B cell (primary cell): ENCODE measurements at regions not wholly inside any gene's neighbourhood (a gene's known extent, or its start where the extent isn't known, plus 50 kb on each side); places are given as distances from the start of the nearest gene placed in this dataset.

Experiments
- ATAC-seq: fragments of 200-7000 bp; cut with Tn5 transposase; one replicate; pipeline ENCODE4 v1.10.0; 2021; ENCODE audit warnings: low read depth, mild to moderate bottlenecking, moderate number of reproducible peaks, moderate library complexity
- CTCF ChIA-PET: fragments of 350-600 bp; sonication (Branson Sonifier 250); formaldehyde crosslinking; loops from one replicate; lab custom pipeline; 2021; ENCODE audit warnings: antibody characterized with exemption, inconsistent platforms; lab: Charles Lee
- POLR2A ChIA-PET: fragments of 350-600 bp; sonication (Branson Sonifier 250); formaldehyde crosslinking; loops from one replicate; lab custom pipeline; 2021; ENCODE audit warnings: antibody characterized with exemption; lab: Charles Lee
- DNase-seq: peaks from one replicate; pipeline ENCODE4 v3.0.0; 2013
- H2AFZ ChIP-seq: 2 replicates; pipeline ENCODE4 v1.6.1; 2012; ENCODE audit warnings: mild to moderate bottlenecking, low read depth, low read length; ENCODE audit not compliant: insufficient read depth, poor library complexity, severe bottlenecking
- H3K27ac ChIP-seq, 2 donors: 1 replicate in 1 of 2; 2 replicates in 1 of 2; pipeline ENCODE4 v1.5.1; 2012 to 2013; ENCODE audit warnings: low read length in 2 of 2, mild to moderate bottlenecking in 2 of 2, moderate library complexity in 1 of 2
- H3K27me3 ChIP-seq, 4 experiments: fragments of 200-600 bp in 1 of 4; sonication (generic) in 1 of 4; replicated peaks in 1 of 4; 1 replicate in 2 of 4; 2 replicates in 2 of 4; pipeline versions ENCODE4 v1.6.1 to v1.7.0; 2013 to 2016; ENCODE audit warnings: low read length in 3 of 4, mild to moderate bottlenecking in 2 of 4, mixed read lengths in 1 of 4, moderate library complexity in 1 of 4; ENCODE audit not compliant: insufficient read depth in 4 of 4, control insufficient read depth in 3 of 4; ENCODE audit errors: control extremely low read depth in 1 of 4
- H3K36me3 ChIP-seq, 2 experiments: replicated peaks in 1 of 2; 1 replicate in 1 of 2; 2 replicates in 1 of 2; pipeline versions ENCODE4 v1.6.1 to v1.7.1; 2013; ENCODE audit warnings: low read length in 1 of 2; ENCODE audit not compliant: insufficient read depth in 2 of 2, control insufficient read depth in 1 of 2; ENCODE audit errors: control extremely low read depth in 1 of 2, extremely low read depth in 1 of 2
- H3K4me1 ChIP-seq, 2 donors: fragments of 200-600 bp in 1 of 2; sonication (generic) in 1 of 2; 1 replicate in 1 of 2; 2 replicates in 1 of 2; pipeline versions ENCODE4 v1.5.1 to v1.6.1; 2013 to 2017; ENCODE audit warnings: low read length in 2 of 2; ENCODE audit not compliant: control insufficient read depth in 2 of 2, insufficient read depth in 2 of 2
- H3K4me2 ChIP-seq: replicated peaks from 2 replicates; pipeline ENCODE3; 2012; ENCODE audit warnings: mild to moderate bottlenecking, low read depth, low read length; ENCODE audit not compliant: poor library complexity, severe bottlenecking
- H3K4me3 ChIP-seq, 5 experiments: fragments of 200-600 bp in 1 of 5; sonication (generic) in 1 of 5; 1 replicate in 3 of 5; 2 replicates in 2 of 5; pipeline versions ENCODE4 v1.5.1 to v1.7.0; 2011 to 2016; ENCODE audit warnings: low read length in 4 of 5, mild to moderate bottlenecking in 4 of 5, low read depth in 2 of 5, control low read depth in 1 of 5, moderate library complexity in 1 of 5; ENCODE audit not compliant: insufficient read depth in 1 of 5; ENCODE audit errors: control extremely low read depth in 1 of 5, extremely low read depth in 1 of 5
- H3K79me2 ChIP-seq: fragments of 200-600 bp; sonication (generic); one replicate; pipeline ENCODE4 v1.6.0; 2016; ENCODE audit warnings: low read length; ENCODE audit not compliant: control insufficient read depth, insufficient read depth
- H3K9ac ChIP-seq: fragments of 200-600 bp; sonication (generic); 2 replicates; pipeline ENCODE4 v1.6.1; 2017; ENCODE audit warnings: mild to moderate bottlenecking, low read length, moderate library complexity
- H3K9me3 ChIP-seq, 3 donors: one replicate each; pipeline versions ENCODE4 v1.6.1 to v1.7.1; 2013; ENCODE audit warnings: low read length in 2 of 3; ENCODE audit not compliant: control insufficient read depth in 2 of 3, insufficient read depth in 1 of 3; ENCODE audit errors: control extremely low read depth in 1 of 3
- H4K20me1 ChIP-seq: 2 replicates; pipeline ENCODE4 v1.6.0; 2012; ENCODE audit warnings: mild to moderate bottlenecking, low read length; ENCODE audit not compliant: insufficient read depth, control insufficient read depth, poor library complexity, severe bottlenecking
- H3K27ac Mint-ChIP-seq: one replicate; pipeline ENCODE4 v1.8.0; 2021; ENCODE audit warnings: mixed read lengths
- H3K27me3 Mint-ChIP-seq: one replicate; pipeline ENCODE4 v1.8.0; 2021; ENCODE audit warnings: mixed read lengths
- H3K4me1 Mint-ChIP-seq: one replicate; pipeline ENCODE4 v1.8.0; 2021; ENCODE audit warnings: mixed read lengths
- H3K4me3 Mint-ChIP-seq: one replicate; pipeline ENCODE4 v1.8.0; 2021; ENCODE audit warnings: mixed read lengths
- H3K9me3 Mint-ChIP-seq: one replicate; pipeline ENCODE4 v1.8.0; 2022; ENCODE audit warnings: mixed read lengths; ENCODE audit not compliant: insufficient read depth
- EZH2 ChIP-seq: IDR thresholded peaks from 2 replicates; pipeline ENCODE4 v1.6.1; 2012; ENCODE audit warnings: borderline replicate concordance, low read depth, mild to moderate bottlenecking, moderate library complexity, low read length; ENCODE audit not compliant: insufficient read depth, poor library complexity, severe bottlenecking
- WGBS: methylation state at CpG from one replicate; pipeline ENCODE4 v1.1.5; 2013; ENCODE audit warnings: missing lambda C conversion rate; ENCODE audit not compliant: insufficient coverage; 5-methylcytosine and 5-hydroxymethylcytosine counted together
- intact Hi-C: fragments of 100-400 bp; cut with micrococcal nuclease; formaldehyde crosslinking; loops from one replicate; pipeline ENCODE4 v1.10.0; 2022
- TF ChIP-seq, protein P1 (sequence below): fragments of 200-600 bp; IDR thresholded peaks from one replicate; pipeline ENCODE4 v1.8.0; 2022; ENCODE audit warnings: antibody characterized with exemption, mild to moderate bottlenecking

DNA sequence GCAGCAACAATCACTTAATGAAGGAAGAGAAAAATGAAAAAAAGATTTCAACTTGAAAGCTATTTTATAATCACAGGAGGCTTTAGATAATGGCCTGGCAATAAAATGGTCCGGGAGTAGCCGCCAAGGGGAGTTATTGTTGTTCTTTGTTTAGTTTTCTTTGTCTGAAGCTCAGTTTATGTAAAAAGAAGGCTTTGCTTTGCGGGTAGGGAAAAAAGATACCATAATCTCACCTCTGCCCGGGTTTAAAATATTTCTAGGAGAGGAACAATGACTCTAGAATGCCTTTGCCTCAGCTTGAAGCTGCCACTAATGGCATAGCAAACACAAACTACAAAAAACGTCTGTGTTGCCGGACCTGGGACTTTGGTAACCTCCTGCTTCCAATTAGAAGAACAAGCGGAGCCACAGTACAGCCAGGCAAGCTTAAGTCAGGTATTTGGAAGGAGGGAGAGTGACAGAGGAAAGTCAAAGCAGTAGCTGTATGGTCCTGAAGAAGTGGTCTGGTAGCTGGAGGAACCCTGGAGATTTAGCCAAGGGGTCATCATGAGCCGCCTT lies 764.5 kb downstream of the TUSC7 start:
- ChIA-PET CTCF (no interaction called here), POLR2A (no interaction called here)
- WGBS, result 100% methylated on average over 2 of the region's 8 CpGs
- Histone ChIP-seq H3K4me3 (no peak overlapping the region), H3K27me3 (no peaks in the 10 kb centered on the region), H2AFZ (no peak overlapping the region), H3K9me3 (no peaks in the 10 kb centered on the region), H4K20me1 (no peaks in the 10 kb centered on the region), H3K4me1 (no peaks in the 10 kb centered on the region), H3K36me3 (no peaks in the 10 kb centered on the region), H3K27ac (no peak overlapping the region), H3K9ac (no peak overlapping the region), H3K4me2 (no peak overlapping the region), H3K79me2 (no peaks in the 10 kb centered on the region)
- Mint-ChIP-seq H3K9me3 (no peaks in the 10 kb centered on the region), H3K27me3 (no peaks in the 10 kb centered on the region), H3K4me1 (no peaks in the 10 kb centered on the region), H3K27ac (no peak overlapping the region), H3K4me3 (no peak overlapping the region)
- DNase-seq, result no peak
- ATAC-seq, result no peak
- intact Hi-C loops, result no loop called here
- no peak for TF ChIP-seq EZH2
- TF ChIP-seq, protein P1, sequence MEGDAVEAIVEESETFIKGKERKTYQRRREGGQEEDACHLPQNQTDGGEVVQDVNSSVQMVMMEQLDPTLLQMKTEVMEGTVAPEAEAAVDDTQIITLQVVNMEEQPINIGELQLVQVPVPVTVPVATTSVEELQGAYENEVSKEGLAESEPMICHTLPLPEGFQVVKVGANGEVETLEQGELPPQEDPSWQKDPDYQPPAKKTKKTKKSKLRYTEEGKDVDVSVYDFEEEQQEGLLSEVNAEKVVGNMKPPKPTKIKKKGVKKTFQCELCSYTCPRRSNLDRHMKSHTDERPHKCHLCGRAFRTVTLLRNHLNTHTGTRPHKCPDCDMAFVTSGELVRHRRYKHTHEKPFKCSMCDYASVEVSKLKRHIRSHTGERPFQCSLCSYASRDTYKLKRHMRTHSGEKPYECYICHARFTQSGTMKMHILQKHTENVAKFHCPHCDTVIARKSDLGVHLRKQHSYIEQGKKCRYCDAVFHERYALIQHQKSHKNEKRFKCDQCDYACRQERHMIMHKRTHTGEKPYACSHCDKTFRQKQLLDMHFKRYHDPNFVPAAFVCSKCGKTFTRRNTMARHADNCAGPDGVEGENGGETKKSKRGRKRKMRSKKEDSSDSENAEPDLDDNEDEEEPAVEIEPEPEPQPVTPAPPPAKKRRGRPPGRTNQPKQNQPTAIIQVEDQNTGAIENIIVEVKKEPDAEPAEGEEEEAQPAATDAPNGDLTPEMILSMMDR, result no peak

DNA sequence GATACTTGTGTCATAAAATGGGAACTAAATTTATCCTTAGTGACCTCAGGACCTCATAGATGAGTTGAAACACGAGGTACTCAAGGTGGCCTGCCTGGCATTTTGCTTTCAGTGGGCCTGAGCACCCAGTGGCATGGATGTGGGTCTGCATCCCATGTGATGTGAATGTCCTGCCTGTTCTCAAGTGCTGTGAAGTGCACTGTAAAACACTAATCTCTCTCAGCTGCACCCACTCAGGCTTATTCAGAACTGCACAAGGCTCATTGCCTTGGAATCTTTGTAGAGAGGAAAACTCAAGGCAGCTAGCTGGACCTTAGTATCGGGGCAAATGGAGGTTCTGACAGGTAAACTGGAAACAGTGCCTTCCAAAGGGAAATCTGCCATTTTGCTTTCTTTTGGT lies 767.0 kb downstream of the TUSC7 start:
- CTCF ChIA-PET, result no interaction called here
- intact Hi-C loops, result no loop called here

More for the DNA sequence above, 767.0 kb downstream of the TUSC7 start:
- H3K9me3 ChIP-seq, result no peaks in the 10 kb centered on the region
- Mint-ChIP-seq H3K4me3 (no peak overlapping the region), H3K9me3 (no peaks in the 10 kb centered on the region), H3K4me1 (no peaks in the 10 kb centered on the region), H3K27me3 (no peaks in the 10 kb centered on the region), H3K27ac (no peak overlapping the region)
- ATAC-seq (no peak), DNase-seq (no peak)
- no peak overlapping the region for H3K27ac ChIP-seq
- no peak for TF ChIP-seq EZH2
- TF ChIP-seq, protein P1, result no peak
- H4K20me1 ChIP-seq, result no peaks in the 10 kb centered on the region
- H3K79me2 ChIP-seq, result no peaks in the 10 kb centered on the region
- WGBS, result 71% methylated on average over 2 of the region's 2 CpGs
- no peak overlapping the region for H2AFZ ChIP-seq
- no peak overlapping the region for H3K9ac ChIP-seq
- H3K27me3 ChIP-seq, result no peaks in the 10 kb centered on the region
- no peak overlapping the region for H3K4me3 ChIP-seq
- H3K36me3 ChIP-seq, result no peaks in the 10 kb centered on the region
- H3K4me2 ChIP-seq, result no peak overlapping the region
- POLR2A ChIA-PET, result no interaction called here
- no peaks in the 10 kb centered on the region for H3K4me1 ChIP-seq
